ENCODE measurements at regions not wholly inside any gene's neighbourhood (a gene's known extent, or its start where the extent isn't known, plus 50 kb on each side); places are given as distances from the start of the nearest gene placed in this dataset.

DNA sequence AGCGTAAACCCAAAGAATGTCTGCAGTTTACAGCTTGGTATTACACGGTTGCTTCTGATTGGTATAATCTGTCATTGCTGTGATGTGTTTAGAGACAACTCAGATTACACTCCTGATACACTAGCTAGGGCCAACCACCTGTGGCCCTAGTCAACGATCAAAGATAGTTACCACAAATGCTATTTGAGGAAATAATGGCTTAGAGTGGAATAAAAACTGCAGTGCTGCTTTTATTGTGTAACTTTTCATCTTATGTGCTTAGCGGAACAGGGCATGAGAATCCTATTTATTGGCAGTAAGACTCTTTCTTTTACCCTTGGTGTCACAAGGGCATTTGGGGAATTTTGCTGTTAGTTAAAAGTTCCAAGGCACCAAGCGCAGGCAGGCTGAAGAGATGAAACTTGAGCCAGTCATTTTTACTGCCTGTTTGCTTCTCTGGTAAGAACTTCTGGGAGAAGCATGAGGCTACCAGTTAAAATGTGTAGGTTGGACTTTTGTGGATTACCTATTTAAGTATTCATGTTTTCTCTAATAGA lies 363.3 kb downstream of the KCNRG start (continued):
- TF ChIP-seq, protein P1, sequence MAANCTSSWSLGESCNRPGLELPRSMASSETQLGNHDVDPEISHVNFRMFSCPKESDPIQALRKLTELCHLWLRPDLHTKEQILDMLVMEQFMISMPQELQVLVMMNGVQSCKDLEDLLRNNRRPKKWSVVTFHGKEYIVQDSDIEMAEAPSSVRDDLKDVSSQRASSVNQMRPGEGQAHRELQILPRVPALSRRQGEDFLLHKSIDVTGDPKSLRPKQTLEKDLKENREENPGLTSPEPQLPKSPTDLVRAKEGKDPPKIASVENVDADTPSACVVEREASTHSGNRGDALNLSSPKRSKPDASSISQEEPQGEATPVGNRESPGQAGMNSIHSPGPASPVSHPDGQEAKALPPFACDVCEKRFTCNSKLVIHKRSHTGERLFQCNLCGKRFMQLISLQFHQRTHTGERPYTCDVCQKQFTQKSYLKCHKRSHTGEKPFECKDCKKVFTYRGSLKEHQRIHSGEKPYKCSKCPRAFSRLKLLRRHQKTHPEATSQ (tag by site-specific recombination; IDR thresholded peaks at IDR 0.05), result no peak
- no peak for TF ChIP-seq ZNF549 (tag by site-specific recombination; IDR thresholded peaks at IDR 0.05)
- no peak for TF ChIP-seq ZNF140 (tag by site-specific recombination; IDR thresholded peaks at IDR 0.05)
- no peak for TF ChIP-seq ZNF157 (tag by site-specific recombination; IDR thresholded peaks at IDR 0.05)
- no peak for TF ChIP-seq ZNF433 (tag by site-specific recombination; IDR thresholded peaks at IDR 0.05; ENCODE audit: low read depth)
- TF ChIP-seq ZNF311 (tag by site-specific recombination; IDR thresholded peaks at IDR 0.05; ENCODE audit: borderline replicate concordance), result no peak
- TF ChIP-seq PRDM10 (tag by site-specific recombination; IDR thresholded peaks at IDR 0.05), result peak; percentile 65; the same call in 1 of the 2 replicates
- TF ChIP-seq ZNF518A (tag by site-specific recombination; conservative IDR thresholded peaks at IDR 0.05; ENCODE audit: low read depth), result no peak
- TF ChIP-seq SP7 (tag by site-specific recombination; IDR thresholded peaks at IDR 0.05), result peak; percentile 82
- no peak for TF ChIP-seq ZNF341 (tag by site-specific recombination; IDR thresholded peaks at IDR 0.05; ENCODE audit: low read depth)
- 0 out of 2 replicates have a peak, but pooled peaks have one; percentile 24 for TF ChIP-seq ZSCAN16 (tag by site-specific recombination; IDR thresholded peaks at IDR 0.05)
- no peak for TF ChIP-seq ZNF423 (tag by site-specific recombination; IDR thresholded peaks at IDR 0.05)
- no peak for TF ChIP-seq ZNF623 (tag by site-specific recombination; IDR thresholded peaks at IDR 0.05)
- no peak for TF ChIP-seq ZNF514 (tag by site-specific recombination; IDR thresholded peaks at IDR 0.05)
- TF ChIP-seq SP3 (tag by site-specific recombination; IDR thresholded peaks at IDR 0.05), result no peak
- peak; percentile 98 for TF ChIP-seq SCRT2 (tag by site-specific recombination; IDR thresholded peaks at IDR 0.05)
- no peak for TF ChIP-seq ZNF521 (tag by site-specific recombination; IDR thresholded peaks at IDR 0.05)
- no peak for TF ChIP-seq ZBTB7A (tag by site-specific recombination; IDR thresholded peaks at IDR 0.05; ENCODE audit: low read depth)
- peak; percentile 83 for TF ChIP-seq ZNF600 (tag by site-specific recombination; IDR thresholded peaks at IDR 0.05)
- peak; percentile 38; the same call in 1 of the 2 replicates for TF ChIP-seq ZNF394 (tag by site-specific recombination; IDR thresholded peaks at IDR 0.05; ENCODE audit: borderline replicate concordance)
- TF ChIP-seq ZBTB6 (tag by site-specific recombination; IDR thresholded peaks at IDR 0.05), result 0 out of 2 replicates have a peak, but pooled peaks have one; percentile 32
- TF ChIP-seq ZNF335 (tag by site-specific recombination; conservative IDR thresholded peaks at IDR 0.05), result no peak; the same call in 1 of the 2 replicates
- no peak for TF ChIP-seq MEIS1 (CRISPR knock-in tag; IDR thresholded peaks at IDR 0.05; ENCODE audit: borderline replicate concordance)
- TF ChIP-seq ZNF23 (tag by site-specific recombination; IDR thresholded peaks at IDR 0.05; ENCODE audit: borderline replicate concordance), result no peak
- TF ChIP-seq, protein P2, sequence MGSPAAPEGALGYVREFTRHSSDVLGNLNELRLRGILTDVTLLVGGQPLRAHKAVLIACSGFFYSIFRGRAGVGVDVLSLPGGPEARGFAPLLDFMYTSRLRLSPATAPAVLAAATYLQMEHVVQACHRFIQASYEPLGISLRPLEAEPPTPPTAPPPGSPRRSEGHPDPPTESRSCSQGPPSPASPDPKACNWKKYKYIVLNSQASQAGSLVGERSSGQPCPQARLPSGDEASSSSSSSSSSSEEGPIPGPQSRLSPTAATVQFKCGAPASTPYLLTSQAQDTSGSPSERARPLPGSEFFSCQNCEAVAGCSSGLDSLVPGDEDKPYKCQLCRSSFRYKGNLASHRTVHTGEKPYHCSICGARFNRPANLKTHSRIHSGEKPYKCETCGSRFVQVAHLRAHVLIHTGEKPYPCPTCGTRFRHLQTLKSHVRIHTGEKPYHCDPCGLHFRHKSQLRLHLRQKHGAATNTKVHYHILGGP (tag by site-specific recombination; IDR thresholded peaks at IDR 0.05), result no peak
- TF ChIP-seq, protein P3, sequence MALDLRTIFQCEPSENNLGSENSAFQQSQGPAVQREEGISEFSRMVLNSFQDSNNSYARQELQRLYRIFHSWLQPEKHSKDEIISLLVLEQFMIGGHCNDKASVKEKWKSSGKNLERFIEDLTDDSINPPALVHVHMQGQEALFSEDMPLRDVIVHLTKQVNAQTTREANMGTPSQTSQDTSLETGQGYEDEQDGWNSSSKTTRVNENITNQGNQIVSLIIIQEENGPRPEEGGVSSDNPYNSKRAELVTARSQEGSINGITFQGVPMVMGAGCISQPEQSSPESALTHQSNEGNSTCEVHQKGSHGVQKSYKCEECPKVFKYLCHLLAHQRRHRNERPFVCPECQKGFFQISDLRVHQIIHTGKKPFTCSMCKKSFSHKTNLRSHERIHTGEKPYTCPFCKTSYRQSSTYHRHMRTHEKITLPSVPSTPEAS (tag by site-specific recombination; IDR thresholded peaks at IDR 0.05), result no peak

Measured in HEK293 (cell line).